ENCODE measurements at regions not wholly inside any gene's neighbourhood (a gene's known extent, or its start where the extent isn't known, plus 50 kb on each side); places are given as distances from the start of the nearest gene placed in this dataset.
"Not testable (repeated sequence)": the region's sequence is repeated elsewhere in the genome, so short reads cannot be mapped to it uniquely, and the experiment has no call there.

GRCh38 chr18:77373730-77374445 lies 124.2 kb downstream of the GALR1 start:
- intact Hi-C loops (cut with micrococcal nuclease) = no loop called here

DNA sequence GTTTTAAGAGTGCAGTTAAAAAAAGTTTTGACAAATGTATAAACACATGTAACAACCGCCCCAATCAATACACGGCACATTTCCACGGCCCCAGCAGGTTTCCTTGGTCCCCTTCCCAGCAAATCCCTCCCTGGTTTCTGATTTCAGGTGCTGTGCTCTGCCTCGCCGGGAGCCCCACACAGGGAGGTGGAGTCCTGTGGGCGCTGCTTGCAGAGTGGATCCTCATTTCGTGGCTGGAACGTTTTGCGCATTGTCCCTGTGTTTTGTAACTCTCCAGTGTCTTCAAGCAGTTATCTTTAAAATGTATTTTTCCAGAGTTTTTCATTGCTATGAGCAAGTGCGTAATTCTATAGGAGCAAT lies 124.8 kb downstream of the GALR1 start:
- intact Hi-C loops (cut with micrococcal nuclease) = no loop called here

- intact Hi-C loops (cut with micrococcal nuclease) = no loop called here
Observed at GRCh38 chr18:77376043-77376732, 126.5 kb downstream of the GALR1 start.

GRCh38 chr18:77376733-77377094 lies 127.1 kb downstream of the GALR1 start:
- intact Hi-C loops (cut with micrococcal nuclease) = no loop called here

- intact Hi-C loops (cut with micrococcal nuclease) = no loop called here
Observed at GRCh38 chr18:77377813-77378212, 128.2 kb downstream of the GALR1 start.

DNA sequence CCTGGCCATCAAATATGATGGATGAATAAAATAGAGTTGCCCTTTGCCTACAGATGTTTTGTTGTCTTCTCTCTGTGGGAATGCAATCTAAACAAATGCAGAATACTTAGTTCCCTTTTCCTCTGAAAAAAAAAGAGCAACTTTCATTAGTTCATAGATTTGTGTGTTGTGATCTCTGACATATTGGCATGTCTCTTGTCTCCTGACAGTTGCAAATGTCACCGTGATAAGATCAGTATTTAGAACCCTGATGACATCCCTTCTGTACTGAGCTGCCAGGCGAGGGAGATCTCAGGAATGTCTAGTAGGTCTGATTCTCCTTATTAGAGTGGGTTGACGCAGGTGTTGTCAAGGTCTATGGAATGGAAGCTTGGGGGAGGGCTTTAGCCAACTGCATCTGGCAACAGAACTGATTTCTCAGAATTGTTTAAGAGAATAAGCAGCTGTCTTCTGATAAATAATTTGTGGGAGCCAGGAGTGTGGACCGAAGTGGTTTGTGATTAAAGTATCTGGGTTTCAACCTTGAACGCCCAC lies 130.4 kb downstream of the GALR1 start:
- intact Hi-C loops (cut with micrococcal nuclease) = no loop called here

GRCh38 chr18:77380695-77381094 lies 131.0 kb downstream of the GALR1 start:
- intact Hi-C loops (cut with micrococcal nuclease) = no loop called here

DNA sequence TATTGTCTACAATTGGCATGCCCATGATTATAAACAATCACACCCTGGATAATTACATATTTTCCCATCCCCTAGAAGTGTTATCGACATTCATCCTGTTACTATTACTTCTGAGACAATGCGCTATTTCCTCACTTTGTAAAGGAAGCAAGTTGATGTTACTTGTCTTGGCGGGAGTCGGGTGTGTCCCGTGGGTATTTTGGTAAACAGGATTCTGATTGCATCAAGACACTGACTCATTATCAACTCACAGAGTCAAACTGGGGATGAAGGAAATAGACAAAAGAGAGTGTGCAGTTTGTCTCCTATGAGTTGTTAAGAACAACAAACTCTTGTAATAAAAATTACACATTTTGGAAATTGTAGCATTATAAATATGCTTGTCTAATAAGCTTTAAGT lies 142.7 kb downstream of the GALR1 start:
- intact Hi-C loops (cut with micrococcal nuclease) = no loop called here

- intact Hi-C loops (cut with micrococcal nuclease) = no loop called here
Observed at GRCh38 chr18:77393519-77393918, 143.9 kb downstream of the GALR1 start.

DNA sequence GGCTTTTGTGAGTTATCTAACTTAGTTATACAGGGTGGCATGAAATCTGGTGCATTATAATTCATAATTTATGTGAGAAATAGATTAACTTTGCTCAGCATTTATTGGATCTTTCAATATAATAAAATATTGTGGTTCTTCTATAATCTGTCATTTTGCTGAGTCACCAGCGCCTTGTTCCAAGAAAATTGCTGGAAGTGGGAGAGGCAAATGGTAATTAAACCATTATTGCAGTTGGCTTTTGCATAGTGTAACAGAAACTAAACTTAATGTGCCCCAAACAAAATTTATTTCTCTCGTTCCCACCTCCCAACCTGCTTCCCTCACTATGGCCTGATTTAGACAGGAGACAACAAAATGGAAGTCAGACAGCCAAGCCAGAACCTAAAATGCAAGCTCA lies 146.3 kb downstream of the GALR1 start:
- intact Hi-C loops (cut with micrococcal nuclease) = no loop called here

GRCh38 chr18:77397056-77397455 lies 147.4 kb downstream of the GALR1 start:
- intact Hi-C loops (cut with micrococcal nuclease) = no loop called here

DNA sequence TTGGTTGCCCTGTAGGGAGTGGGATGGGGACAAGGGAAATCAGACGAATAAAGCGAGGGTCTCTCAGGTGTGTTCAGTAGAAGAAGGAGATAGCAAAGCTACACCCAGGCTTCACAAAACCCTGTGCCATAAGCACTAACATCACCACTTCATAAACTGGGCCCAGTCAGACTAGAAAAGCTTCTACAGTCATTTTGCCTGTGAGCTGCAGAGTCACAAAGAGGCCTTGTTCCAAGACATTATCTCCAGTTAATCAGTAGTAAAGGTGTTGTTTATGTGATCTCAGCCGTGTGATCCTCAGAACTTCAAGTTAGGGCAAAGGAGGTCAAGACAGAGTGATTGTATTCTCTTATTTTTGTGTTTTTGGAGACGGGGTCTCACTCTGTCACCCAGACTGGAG lies 148.0 kb downstream of the GALR1 start:
- intact Hi-C loops (cut with micrococcal nuclease) = no loop called here

GRCh38 chr18:77400561-77400960 lies 150.9 kb downstream of the GALR1 start:
- intact Hi-C loops (cut with micrococcal nuclease) = no loop called here

DNA sequence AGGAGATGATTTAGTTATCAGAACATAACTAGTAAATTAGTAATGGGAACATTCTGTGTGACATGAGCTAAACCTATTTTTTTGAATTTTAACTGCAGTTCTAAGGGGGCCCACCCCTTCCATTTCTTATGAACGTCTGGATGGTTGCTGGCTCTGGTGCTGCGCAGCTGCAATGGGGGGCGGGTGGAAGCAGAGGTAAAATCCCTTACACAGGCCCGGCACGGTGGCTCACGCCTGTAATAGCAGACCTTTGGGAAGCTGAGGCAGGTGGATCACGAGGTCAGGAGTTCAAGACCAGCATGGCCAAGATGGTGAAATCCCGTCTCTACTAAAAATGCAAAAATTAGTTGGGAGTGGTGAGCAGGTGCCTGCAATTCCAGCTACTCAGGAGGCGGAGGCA lies 151.5 kb downstream of the GALR1 start:
- intact Hi-C loops (cut with micrococcal nuclease) = no loop called here

GRCh38 chr18:77403969-77404535 lies 154.4 kb downstream of the GALR1 start:
- intact Hi-C loops (cut with micrococcal nuclease) = no loop called here

- intact Hi-C loops (cut with micrococcal nuclease) = no loop called here
Observed at GRCh38 chr18:77405096-77405495, 155.4 kb downstream of the GALR1 start.

- intact Hi-C loops (cut with micrococcal nuclease) = no loop called here
Observed at GRCh38 chr18:77407733-77408132, 158.1 kb downstream of the GALR1 start.

GRCh38 chr18:77421546-77421945 lies 171.9 kb downstream of the GALR1 start:
- intact Hi-C loops (cut with micrococcal nuclease) = not testable (repeated sequence)

- intact Hi-C loops (cut with micrococcal nuclease) = no loop called here
Observed at GRCh38 chr18:77422974-77423867, 173.6 kb downstream of the GALR1 start.

DNA sequence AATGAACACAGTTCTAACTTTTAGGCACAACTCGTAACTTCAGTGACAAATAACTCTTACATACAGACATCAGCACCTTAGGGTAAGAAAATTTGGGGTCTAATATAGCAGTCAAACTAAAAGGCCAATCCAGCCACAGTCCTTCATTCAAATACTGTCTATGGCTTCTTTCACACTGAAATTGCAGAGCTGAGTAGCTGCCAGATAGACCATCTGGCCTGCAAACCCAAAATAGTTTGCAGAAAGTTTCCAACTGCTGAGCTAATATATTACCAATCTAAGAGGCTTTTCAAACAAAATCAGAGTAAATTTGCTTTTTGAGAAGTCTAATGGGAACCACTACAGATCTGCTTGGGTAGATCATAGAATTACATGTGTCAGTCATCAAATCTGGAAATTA lies 183.4 kb downstream of the GALR1 start:
- intact Hi-C loops (cut with micrococcal nuclease) = no loop called here

GRCh38 chr18:77439888-77440287 lies 190.2 kb downstream of the GALR1 start:
- intact Hi-C loops (cut with micrococcal nuclease) = no loop called here

GRCh38 chr18:77442393-77442792 lies 192.7 kb downstream of the GALR1 start:
- intact Hi-C loops (cut with micrococcal nuclease) = no loop called here

Measured in T-helper 2 cell treated with Interferon-gamma antibody and Interleukin-4, amounts not matched to agents 100 ng/mL and 5 ng/mL, for 36 hours (primary cell).